ENCODE measurements at regions not wholly inside any gene's neighbourhood (a gene's known extent, or its start where the extent isn't known, plus 50 kb on each side); places are given as distances from the start of the nearest gene placed in this dataset.
A peak's percentile ranks its signal among the peaks of the same experiment; 100 is the strongest.

GRCh38 chr3:168511428-168512014 lies 415.8 kb upstream of the GOLIM4 start:
- DNase-seq = no peak

DNA sequence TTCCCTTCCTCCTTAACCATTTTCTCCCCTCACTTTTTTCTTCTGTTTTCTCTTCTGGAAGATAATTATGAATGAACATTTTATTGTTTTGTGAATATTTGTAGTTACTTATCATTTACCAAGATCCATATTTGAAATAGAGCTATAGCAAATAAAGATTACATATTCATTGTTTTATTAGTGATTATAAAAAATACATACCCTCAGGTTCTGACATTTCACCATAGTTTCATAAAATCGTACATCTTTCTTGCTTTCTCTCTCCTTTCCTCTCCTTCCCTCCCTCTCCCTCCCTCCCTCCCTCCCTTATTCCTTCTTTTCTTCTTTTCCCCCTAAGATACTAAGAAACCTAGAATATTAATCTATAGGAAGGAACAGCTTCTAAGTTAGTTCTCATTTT lies 410.9 kb upstream of the GOLIM4 start:
- DNase-seq = no peak

GRCh38 chr3:168501570-168501969 lies 405.8 kb upstream of the GOLIM4 start:
- DNase-seq = no peak

GRCh38 chr3:168498194-168498593 lies 402.5 kb upstream of the GOLIM4 start:
- no peak for DNase-seq

- no peak for DNase-seq
Measured at GRCh38 chr3:168497741-168498140, 402.0 kb upstream of the GOLIM4 start.

GRCh38 chr3:168497183-168497582 lies 401.5 kb upstream of the GOLIM4 start:
- no peak for DNase-seq

DNA sequence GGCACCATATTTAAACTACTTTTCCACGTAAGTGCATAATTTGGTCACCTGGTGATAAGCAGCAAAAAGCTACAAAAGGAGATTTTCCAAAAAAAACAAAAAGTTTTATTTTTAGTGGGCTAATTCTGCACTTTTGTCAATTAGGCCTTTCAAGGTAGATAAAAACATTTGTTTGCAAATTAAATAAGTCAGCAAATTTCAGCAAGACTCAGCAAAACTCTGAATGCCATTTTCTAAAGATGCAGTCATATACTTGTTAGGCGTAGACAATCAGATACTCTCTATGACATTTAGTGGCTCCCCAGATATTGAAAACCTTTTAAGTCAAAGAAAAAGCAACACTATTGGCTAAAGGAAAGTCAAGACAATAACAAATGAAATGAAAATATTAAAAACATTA lies 400.2 kb upstream of the GOLIM4 start:
- DNase-seq = no peak

GRCh38 chr3:168495270-168495669 lies 399.5 kb upstream of the GOLIM4 start:
- no peak for DNase-seq

DNA sequence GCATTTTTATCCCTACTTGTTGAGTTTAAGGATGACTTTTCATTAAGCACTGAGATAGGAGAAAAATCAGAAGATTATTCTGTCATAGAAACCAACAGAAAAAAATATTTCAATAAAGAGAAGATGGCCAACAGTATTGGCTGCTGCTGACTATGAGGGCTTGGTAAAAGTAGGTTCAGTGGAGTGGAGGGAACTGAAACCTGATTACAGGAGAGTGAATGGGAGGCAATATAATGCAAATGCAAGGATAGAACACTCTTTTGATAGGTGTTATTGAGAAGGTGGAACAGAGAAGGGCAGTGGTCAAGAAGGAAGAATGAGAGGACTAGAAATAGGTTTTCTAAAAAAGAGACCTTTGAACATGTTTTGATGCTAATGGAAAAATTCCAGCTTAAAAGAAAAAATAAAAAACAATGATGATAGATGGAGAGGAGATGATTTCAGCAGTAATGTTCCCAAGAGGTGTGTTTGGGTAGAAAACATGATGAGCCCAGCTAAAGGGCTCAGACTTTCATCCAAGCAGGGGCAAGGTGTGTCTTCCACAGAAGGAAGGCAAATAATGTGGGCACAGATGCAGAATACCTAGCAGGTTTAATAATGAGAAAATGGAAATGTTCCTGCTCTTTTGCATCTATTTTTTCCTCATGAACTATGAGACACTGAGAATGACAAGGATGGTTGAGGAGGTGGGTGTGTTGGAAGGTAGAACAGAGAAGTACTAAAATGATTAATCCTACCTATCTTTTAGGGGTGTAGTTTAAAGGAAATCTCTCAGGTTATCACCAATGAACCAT lies 397.9 kb upstream of the GOLIM4 start:
- DNase-seq = no peak

- DNase-seq = no peak
Measured at GRCh38 chr3:168490981-168491380, 395.3 kb upstream of the GOLIM4 start.

- DNase-seq = no peak
Measured at GRCh38 chr3:168489301-168489700, 393.6 kb upstream of the GOLIM4 start.

DNA sequence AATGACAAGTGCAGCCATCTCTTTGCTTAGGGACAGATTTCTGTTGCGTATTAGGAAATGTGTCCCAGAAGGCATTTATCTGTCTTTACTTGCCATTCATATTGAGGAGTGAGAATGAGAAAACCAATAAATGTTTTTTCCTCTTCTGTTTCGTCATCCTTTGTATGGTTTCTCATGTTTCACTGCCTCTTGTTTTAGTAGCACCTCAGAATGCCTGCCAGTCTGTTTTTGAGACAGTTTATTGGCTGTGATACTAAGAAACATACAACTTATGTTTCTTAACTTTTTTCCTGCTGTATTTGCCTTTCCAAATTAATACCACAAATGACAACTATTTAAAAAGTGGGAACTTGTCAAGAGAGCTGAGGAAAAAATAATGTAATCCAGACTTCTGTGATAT lies 390.2 kb upstream of the GOLIM4 start:
- DNase-seq = no peak

- no peak for DNase-seq
Measured at GRCh38 chr3:168476360-168476980, 380.7 kb upstream of the GOLIM4 start.

GRCh38 chr3:168475704-168476103 lies 380.0 kb upstream of the GOLIM4 start:
- no peak for DNase-seq

DNA sequence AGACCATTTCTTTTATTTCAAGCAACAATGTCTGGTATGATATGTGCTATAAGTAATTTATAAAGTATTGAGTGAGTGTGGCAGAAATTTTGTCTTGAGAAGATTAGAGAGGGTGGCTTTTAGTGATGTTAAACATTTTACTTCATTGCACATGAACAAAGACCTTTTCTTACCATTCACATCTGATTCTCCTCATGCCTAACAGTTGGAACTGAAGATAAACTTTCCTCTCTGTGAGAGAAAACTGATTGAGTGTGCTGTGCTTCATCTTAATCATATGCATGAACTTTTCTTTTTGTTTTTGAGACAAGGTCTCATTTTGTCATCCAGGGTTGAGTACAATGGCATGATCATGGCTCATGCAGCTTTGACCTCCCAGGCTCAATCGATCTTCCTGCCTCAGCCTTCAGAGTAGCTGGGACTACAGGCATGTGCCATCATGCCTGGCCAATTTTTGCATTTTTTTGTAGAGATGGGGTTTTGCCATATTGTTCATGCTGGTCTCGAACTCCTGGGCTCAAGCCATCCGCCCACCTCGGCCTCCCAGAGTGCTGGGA lies 377.7 kb upstream of the GOLIM4 start:
- DNase-seq = no peak

- no peak for DNase-seq
Measured at GRCh38 chr3:168472783-168473182, 377.1 kb upstream of the GOLIM4 start.

GRCh38 chr3:168470380-168470779 lies 374.7 kb upstream of the GOLIM4 start:
- no peak for DNase-seq

- DNase-seq = no peak
Measured at GRCh38 chr3:168469436-168469835, 373.7 kb upstream of the GOLIM4 start.

GRCh38 chr3:168467115-168467714 lies 371.5 kb upstream of the GOLIM4 start:
- peak; percentile 30 for DNase-seq

DNA sequence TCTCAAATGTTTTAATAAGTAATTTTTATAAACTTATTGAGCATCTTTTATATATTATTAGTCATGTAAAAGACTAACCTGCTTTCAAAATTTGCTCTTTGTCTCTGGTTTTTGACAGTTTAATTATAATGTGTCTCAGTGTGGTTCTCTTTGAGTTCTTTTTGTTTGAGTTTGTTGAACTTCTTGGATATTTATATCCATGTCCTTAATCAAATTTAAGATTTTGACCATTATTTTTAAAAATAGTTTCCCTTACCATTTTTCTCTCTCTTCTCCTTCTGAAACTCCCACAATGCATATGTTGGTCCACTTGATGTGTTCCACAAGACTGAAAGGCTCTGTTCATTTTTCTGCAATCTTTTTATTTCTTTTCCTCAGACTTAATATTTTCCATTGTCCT lies 366.1 kb upstream of the GOLIM4 start:
- DNase-seq = no peak

- DNase-seq = no peak
Measured at GRCh38 chr3:168459226-168459784, 363.6 kb upstream of the GOLIM4 start.

- no peak for DNase-seq
Measured at GRCh38 chr3:168457954-168458539, 362.3 kb upstream of the GOLIM4 start.
